Stromal cell of bone marrow (primary cell): ENCODE measurements at regions not wholly inside any gene's neighbourhood (a gene's known extent, or its start where the extent isn't known, plus 50 kb on each side); places are given as distances from the start of the nearest gene placed in this dataset.
A peak's percentile ranks its signal among the peaks of the same experiment; 100 is the strongest.
"Not testable (repeated sequence)": the region's sequence is repeated elsewhere in the genome, so short reads cannot be mapped to it uniquely, and the experiment has no call there.

Experiments used
- DNase-seq: peaks from one replicate; pipeline ENCODE4 v3.0.0-alpha.2; 2012; ENCODE audit warnings: low read depth

DNA sequence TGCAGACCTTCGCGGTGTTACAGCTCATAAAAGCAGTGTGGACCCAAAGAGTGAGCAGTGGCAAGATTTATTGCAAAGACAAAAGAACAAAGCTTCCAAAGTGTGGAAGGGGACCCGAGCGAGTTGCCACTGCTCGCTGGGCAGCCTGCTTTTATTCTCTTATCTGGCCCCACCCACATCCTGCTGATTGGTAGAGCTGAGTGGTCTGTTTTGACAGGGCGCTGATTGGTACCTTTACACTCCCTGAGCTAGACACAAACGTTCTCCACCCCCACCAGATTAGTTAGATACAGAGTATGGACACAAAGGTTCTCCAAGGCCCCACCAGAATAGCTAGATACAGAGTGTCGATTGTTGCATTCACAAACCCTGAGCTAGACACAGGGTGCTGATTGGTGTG lies 156.2 kb upstream of the GIMD1 start:
- DNase-seq = not testable (repeated sequence)

DNA sequence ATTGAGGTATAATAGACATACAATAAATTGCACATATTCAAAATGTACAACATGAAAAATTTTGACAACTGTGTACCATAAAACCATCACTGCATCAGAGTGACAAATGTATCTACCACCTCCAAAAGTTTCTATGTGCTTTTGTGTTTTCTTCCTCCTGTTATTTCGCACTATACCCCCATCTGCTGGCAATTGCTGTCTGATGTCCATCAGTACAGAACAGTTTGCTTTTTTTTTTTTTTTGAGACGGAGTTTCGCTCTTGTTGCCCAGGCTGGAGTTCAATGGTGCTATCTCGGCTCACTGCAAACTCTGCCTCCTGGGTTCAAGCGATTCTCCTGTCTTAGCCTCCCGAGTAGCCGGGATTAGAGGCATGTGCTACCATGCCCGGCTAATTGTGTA lies 154.3 kb upstream of the GIMD1 start:
- no peak for DNase-seq

DNA sequence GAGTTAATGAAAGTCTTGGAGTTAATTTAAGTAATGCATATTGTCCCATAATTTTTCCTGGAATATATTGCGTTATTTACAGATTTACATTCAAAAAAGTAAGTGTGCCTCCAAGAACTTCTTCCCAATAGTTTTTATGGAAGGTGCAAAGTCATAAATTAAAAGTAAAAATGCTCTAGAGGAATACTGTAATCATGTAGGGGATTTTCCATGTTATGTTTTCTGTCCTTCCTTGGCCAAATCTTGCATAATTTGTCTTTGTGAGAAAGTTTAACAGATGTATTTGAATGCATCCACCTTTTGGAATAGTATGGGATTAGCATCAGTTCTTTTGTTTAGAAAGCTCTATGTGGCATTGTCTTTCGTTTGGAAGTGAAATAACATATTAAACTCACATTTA lies 144.1 kb upstream of the GIMD1 start:
- no peak for DNase-seq

DNA sequence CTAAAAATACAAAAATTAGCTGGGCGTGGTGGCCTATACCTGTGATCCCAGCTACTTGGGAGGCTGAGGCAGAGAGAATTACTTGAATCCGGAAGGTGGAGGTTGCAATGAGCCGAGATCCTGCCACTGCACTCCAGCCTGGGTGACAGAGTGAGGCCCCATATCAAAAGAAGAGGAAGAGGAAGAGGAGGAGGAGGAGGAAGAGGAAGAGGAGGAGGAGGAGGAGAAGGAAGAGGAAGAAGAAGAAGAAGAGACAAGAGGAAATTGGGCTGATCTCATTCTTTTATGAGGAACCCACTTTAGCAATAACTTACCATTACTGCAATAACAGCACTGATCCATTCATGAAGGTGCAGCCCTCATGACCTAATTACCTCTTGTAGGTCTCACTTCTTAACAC lies 138.9 kb upstream of the GIMD1 start:
- DNase-seq = no peak

DNA sequence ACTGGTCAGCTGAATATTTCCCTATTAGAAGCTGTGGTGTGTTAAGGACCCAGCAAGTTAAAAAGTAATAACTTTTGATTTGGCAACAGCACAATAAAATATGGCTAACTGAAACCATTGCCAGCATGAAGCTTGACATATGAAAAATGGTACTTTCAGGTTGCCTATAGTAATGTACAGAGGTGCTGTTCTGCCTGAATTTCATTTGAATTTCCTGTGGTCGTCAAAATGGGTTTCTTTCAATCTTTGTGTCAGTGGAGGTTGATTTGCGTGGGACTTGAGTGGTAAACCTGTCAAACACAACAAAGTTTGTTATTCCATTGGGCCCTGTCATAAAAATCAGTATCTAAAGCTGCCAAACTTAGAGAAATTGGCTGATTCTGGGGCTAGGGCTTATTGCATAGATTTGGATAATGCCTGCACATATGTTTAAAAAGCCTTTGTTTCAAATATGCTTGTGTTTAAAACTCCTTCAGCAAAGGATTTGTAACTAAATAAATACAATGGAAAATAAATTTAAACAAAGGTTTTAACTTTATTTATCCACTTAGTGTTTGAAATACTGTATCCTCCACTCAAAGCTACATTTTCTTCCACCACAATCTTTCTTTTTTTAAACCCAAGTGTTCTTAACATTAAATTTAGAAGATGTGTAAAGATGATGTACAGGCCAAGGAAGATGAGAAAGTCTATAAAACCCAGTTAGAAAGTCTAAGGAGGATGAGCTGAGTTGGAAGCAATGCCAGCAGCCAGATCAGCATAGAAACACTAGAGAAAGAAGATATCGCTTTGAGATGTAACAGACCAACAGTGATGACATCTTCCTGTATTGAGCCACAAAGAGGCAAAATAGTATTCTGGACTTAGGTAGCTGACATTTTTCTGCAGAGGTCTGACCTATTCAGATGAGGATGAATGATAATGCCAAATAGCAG lies 134.8 kb upstream of the GIMD1 start:
- no peak for DNase-seq

DNA sequence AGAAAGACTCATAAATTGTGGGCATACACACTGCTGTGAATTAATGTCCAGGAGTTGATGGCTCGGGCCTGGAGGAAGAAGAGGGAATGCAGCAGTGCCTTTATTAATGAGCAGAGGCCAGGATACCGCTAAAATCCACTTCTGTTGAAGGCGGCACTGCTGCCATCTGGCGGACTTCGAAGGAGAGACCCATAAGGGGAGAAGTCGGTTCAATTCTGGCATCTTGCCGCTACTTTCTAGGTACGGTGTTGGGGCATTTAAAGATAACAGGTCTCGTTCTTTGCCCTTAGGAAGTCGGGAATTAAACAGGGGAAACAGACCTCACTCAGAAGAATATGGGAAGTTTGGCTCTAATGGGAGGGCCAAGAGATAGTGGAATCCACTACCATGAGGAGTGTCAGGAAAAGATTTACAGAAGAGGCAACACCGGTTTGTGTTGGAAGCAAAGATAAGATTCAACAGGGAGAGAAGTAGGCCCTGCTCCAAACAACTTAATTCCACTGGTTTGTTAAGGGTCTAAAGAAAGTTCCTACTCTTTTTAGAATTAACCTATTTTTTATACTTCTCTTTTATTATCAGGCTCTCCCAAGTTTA lies 133.6 kb upstream of the GIMD1 start:
- DNase-seq = no peak

DNA sequence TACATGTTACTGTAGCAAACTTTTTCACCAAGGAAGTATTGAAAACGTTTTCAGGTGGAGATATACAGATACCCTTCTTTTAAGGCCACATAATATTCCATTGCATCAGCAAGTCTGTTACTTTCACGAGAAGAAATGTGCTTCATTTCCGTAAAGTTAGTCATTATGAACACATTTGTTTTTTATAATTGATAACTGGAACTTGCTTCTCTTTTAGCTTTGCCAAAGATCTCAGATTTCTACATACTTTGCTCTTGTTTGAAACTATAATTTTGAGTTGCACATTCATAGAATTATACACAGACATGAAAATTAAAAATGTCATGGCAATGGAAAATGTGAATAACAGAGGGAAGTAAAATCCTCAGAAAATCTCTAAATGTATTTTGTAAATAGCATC lies 128.7 kb upstream of the GIMD1 start:
- DNase-seq = no peak

DNA sequence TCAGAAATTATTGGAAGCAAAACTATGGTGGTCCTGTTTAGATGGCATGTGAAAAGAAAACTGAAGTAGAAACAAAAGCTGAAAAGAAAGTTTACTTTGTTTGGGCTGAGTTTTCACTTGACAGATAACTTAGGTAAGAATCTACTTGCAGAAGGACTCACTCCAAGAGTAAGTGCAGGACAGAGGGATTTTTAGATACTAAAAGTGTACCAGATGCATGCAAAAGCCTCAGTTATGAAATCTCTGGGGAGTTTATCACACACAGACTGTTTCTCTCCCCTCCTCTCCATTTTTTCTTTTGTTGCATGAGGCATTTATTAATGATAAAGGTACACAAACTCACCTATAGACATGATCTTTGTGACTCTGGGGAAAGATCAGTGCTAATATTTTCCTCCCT lies 127.5 kb upstream of the GIMD1 start:
- no peak for DNase-seq

DNA sequence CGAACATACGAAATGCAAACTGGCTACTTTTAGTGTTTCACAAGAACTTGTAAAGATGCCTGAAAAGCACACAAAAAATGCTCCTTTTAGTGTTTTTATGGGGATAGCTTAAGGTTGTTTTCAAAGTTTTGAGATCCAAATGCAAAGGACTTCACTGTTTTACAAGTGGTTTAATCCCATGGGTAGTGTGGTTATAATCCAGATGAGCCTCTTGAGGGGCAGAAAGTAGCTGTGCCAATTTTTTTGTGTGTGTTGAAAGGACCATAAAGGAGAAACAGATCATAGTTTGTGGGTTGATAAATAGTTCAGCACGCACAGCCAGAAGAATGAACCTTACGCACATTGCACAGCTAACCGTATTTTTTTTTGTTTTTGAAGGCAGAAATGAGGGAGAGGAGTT lies 126.9 kb upstream of the GIMD1 start:
- DNase-seq = peak; percentile 81

DNA sequence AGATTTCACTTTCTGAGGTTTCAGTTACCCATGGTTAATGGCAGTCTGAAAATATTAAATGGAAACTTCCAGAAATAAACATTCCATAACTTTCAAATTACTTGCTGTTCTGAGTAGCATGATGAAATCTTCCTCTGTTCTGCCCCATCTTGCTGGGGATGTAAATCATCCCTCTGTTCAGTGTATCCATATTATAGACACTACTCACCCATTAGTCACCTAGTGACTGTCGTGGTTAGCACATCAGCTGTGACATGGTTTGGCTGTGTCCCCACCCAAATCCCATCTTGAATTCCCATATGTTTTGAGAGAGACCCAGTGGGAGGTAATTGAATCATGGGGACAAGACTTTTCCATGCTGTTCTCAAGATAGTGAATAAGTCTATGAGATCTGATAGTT lies 125.5 kb upstream of the GIMD1 start:
- DNase-seq = no peak

DNA sequence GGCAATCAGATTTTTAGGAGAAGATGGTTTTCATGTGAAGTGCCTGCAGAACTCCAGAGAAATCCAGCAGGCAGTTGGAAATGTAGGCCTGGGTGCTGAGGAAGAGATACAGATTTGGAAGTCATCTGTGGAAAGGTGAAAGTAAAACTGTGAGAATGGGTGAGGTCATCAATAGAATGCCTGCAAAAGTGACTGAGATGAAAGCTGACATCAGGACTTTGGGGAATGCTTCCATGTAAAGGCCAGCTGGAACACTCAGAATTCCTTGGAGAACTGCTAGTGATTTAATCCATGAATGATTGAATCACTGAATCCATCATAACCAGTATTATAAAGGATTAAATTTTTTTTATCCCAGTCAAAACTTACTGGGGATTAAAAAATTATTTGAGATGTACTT lies 124.5 kb upstream of the GIMD1 start:
- no peak for DNase-seq

DNA sequence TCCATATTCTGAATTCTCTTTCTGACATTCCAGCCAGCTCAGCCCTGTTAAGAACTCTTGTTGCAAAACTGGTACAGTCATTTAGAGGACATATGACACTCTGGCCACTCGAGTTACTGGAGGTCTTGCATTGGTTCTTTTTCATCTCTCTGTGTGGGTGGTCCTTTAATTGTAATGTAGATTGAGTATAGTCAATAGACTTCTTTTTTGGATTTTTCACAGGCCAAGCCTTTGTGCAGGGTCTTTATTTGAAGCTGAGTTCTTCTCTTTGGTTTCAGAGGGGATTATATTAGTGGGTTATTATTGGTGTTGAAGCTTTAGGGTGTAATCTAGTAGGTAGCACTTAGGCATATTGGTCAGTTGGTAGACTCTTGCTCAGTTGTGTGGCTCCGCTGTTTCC lies 118.0 kb upstream of the GIMD1 start:
- DNase-seq = no peak

DNA sequence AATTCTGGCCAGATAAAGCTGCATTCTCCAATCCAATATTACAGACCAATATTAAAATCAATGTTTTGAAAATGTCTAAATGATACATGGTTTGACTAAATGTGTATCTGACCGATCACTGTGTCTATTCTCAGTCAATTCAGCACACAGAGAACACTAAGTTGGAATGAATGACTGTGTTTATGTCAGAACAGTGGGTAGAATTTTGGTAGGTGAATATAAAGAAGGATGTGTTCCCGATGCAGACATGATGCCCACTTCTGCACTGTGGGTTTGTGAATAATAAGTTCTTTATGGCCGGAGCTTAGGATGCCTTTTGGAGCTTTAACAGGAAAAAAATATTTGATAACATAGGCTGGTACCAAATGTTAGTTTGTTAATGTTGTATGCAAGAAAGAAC lies 113.2 kb upstream of the GIMD1 start:
- DNase-seq = no peak

DNA sequence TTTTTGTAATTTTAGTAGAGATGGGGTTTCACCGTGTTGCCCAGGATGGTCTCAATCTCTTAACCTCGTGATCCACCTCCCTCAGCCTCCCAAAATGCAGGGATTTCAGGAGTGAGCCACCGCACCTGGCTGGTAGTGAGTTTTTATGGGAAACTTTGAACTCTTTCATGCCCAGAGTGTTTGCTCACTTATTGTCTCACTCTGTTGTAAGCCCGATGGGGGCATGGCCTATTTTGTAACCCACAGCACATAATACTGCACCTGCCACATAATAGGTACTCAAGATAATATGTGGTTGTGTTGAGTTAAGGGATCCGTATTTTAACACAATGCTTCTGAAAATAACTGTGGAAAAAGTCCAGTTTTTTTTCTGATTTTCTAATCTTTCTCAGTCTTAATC lies 109.6 kb upstream of the GIMD1 start:
- no peak for DNase-seq

DNA sequence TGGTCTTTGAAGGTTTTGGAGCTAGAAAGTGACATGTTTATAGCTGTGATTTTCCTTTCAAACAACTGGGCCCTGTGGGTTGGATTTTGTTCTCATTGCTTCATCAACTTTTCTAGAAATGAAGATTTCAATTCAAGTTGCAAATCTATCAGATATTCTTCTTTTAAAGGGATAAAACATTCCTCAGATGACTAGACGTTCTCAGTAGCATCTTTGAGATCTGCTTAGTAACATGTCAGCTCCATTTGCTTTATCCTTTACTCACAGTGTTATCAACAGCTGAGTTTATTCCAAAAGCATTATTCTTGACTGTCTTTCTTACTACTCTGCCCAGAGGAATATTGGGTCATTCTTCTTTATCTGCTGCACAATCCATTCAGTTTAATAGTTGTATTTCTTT lies 108.2 kb upstream of the GIMD1 start:
- no peak for DNase-seq

DNA sequence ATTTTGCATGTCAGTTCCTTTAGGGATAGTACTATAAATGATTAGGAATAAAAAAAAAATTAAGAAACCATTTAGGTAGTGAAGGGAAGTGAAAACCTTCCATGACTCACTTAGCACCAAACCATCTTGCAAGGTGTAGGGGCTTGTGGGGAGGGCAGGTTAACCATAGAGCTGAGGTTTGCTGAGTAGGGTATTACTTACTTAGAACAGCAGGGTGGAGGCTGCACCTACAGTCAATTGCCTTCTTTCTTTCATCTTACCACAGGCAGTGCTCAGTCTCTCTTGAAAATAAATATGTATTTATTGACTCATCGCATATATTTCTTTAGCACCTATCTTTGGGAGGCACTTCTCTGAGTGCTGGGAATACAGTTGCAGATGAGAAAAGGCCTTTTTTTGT lies 104.9 kb upstream of the GIMD1 start:
- no peak for DNase-seq

DNA sequence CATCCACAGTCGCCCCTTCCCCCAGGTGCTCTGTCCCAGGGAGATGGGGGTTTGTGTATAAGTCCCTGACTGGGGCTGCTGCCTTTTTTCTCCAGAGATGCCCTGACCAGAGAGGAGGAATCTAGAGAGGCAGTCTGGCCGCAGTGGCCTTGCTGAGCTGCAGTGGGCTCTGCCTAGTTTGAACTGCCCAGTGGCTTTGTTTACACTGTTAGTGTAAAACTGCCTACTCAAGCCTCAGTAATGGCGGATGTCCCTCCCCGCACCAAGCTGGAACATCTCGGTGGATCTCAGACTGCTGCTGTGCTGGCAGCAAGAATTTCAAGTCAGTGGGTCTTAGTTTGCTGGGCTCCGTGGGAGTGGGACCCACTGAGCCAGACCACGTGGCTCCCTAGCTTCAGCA lies 102.6 kb upstream of the GIMD1 start:
- DNase-seq = no peak

DNA sequence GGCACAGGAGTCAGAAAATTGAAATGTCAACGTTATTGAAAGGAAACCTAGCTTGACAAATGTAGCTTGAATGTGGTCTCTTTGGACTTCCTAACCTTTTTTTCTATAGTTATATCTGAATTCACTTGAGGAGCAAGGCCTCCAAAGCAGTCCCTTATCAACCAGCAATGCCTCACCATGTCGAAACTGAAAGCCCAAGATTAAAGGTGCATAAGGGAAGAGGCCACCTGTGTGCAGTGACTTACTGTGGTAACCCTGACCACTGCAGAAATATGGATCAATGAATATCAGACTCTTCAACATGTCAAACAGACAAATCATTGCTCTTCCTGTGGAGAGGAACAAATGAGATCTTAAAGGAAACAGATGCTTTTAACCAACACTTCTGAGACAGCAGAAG lies 95.0 kb upstream of the GIMD1 start:
- no peak for DNase-seq

DNA sequence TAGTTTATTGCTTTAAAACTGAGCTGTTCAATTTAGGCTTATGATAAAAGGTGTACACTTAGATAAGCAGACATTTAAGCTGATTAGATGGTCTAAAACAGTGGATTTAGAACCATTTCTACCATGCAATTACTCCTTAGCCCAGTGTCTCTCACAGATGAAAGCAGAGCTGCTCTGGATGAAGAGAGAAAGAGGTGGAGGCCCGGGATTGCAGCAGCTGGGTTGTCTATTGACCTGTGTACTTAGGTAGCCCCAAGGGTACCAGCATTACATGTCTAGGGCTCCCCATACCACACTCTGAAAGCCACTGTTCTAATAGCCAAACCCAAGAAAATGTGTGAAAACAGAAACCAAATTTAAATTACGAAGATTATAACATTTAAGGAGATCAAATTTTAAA lies 86.0 kb upstream of the GIMD1 start:
- no peak for DNase-seq

DNA sequence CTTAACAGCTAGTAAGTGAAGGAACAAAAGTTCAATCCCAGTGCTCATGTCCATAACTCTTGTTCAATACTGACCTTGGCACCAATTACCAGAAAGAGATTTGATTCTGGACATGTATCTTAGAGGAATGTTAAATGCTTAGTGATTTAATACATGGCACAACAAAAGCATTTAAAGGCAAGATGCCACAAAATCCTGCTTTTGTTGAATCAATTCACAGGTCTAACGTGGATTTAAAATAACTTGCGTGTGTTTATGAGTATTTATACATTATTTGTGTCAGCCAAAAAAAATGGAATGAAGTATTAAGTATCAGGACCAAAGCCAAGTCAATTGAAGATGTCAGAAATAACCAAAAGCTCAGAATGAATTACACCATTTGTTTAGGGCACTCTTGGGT lies 85.4 kb upstream of the GIMD1 start:
- no peak for DNase-seq

DNA sequence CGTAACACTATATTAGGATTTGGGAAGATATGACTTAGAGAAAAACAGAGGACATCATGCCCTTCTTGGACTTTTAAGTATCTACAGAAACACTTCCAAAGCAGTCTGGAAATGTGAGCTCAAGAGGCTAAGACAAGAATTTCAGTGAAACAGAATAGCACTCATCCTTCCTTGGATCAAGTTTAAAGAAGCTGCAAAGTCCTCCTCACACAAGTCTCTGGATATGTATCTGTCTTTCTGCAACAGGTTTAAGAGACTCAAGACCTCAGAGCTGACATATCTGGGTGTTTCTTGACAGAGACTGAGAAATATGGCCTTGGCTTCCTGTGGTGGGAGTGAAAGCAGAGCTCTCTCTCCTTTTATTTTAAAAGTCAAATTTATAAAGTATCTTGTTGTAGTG lies 82.5 kb upstream of the GIMD1 start:
- no peak for DNase-seq

DNA sequence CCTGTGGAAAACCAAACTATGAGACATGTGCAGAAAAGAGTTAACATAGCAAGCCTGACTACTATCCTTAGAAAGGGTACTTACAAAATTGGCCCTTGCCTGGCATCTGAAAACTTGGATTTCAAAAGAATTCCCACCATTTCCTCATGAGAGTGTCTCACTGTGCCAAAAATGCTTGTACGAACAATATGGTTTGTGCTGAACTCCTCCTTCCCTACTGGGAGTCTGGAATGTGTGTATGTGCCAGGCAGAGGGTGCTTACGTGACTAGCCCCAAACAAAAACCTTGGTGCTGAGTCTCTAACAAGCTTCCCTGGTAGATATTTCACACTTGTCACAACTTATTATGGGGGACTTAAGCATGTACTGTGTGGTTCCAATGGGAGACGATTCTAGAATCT lies 81.7 kb upstream of the GIMD1 start:
- DNase-seq = no peak

DNA sequence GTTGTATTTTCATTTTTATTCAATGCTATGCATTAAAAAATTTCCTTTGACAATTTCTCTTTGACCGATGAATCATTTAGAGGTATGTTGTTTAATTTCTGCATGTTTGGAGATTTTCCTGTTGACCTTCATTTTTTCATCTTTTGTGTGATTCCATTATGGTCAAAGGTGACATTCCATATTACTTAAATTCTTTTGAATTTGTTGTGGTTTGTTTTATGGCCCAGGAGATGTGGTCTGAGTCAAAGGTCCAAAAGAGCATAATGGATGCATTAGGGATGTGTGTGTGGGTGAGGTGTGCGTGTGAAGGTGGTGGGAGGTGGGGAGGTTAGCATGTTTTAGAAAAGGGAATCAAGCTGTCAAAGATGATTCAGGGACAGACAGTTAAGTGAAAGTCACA lies 76.0 kb upstream of the GIMD1 start:
- DNase-seq = no peak

DNA sequence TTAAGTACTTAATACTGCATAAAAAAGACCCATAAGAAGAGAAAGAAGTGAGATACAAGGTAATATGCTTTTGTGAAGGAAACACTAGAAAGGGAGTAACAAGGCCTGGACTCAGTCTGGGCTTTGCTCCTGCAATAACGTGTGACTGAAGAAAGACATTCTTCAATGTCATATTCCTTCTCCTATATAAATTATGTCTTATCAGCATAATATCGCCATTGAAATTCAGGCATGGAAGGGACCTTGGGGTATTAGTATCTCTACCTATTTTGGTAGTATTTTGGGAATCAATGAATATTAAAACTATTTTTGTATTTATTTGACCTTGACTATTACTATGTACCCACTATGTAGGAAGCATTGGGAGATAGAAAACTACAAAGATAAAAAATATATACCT lies 62.2 kb upstream of the GIMD1 start:
- DNase-seq = no peak
